ENCODE measurements at regions not wholly inside any gene's neighbourhood (a gene's known extent, or its start where the extent isn't known, plus 50 kb on each side); places are given as distances from the start of the nearest gene placed in this dataset.

GRCh38 chr5:25993701-25994100 lies 1044.7 kb downstream of the CDH9 start:
- no peaks in the 10 kb centered on the region for H3K9me3 ChIP-seq (ENCODE audit: control insufficient read depth, low read depth, low read length)
- H3K27me3 Mint-ChIP-seq (ENCODE audit: low read depth), result no peaks in the 10 kb centered on the region
- H3K4ac ChIP-seq (ENCODE audit: low read depth, low read length), result no peak overlapping the region
- no peaks in the 10 kb centered on the region for H3K27me3 ChIP-seq (ENCODE audit: insufficient read depth, low read length)
- H3K36me3 Mint-ChIP-seq (ENCODE audit: insufficient read depth in 1 of 3, low read depth in 3 of 3), result no peaks in the 10 kb centered on the region
- no peak overlapping the region for H4K91ac ChIP-seq (ENCODE audit: insufficient read length, low read depth, low read length)
- no peaks in the 10 kb centered on the region for H3K4me1 ChIP-seq (ENCODE audit: insufficient read depth, low read length)
- H3T11ph ChIP-seq (ENCODE audit: low read length), result no peak overlapping the region
- no peak overlapping the region for H2BK15ac ChIP-seq (ENCODE audit: low read depth, low read length)
- H3K4me1 Mint-ChIP-seq, result no peaks in the 10 kb centered on the region
- H3K56ac ChIP-seq (ENCODE audit: insufficient read length, low read depth, low read length), result no peak overlapping the region
- H3K4me2 ChIP-seq (ENCODE audit: insufficient read depth, insufficient read length, low read length), result no peak overlapping the region
- no peak overlapping the region for H3K18ac ChIP-seq (ENCODE audit: insufficient read length, low read depth, low read length)
- H3K27ac Mint-ChIP-seq, result no peak overlapping the region
- no peak overlapping the region for H3K23ac ChIP-seq (ENCODE audit: insufficient read length, low read depth, low read length)
- no peak overlapping the region for H4K5ac ChIP-seq (ENCODE audit: insufficient read length, low read depth, low read length)
- H3K27ac ChIP-seq (ENCODE audit: insufficient read length, low read depth, low read length), result no peak overlapping the region
- H2BK12ac ChIP-seq (ENCODE audit: insufficient read length, low read depth, low read length), result no peak overlapping the region
- no peaks in the 10 kb centered on the region for H3K9me3 Mint-ChIP-seq
- DNase-seq, result no peak
- TF ChIP-seq CTCF (conservative IDR thresholded peaks at IDR 0.05), result no peak
- no peak overlapping the region for H2AFZ ChIP-seq (ENCODE audit: low read length)
- H3K9ac ChIP-seq (ENCODE audit: extremely low read depth, insufficient read length, low read length), result no peak overlapping the region
- H3K23me2 ChIP-seq (ENCODE audit: insufficient read length, low read depth, low read length, poor library complexity, severe bottlenecking), result no peaks in the 10 kb centered on the region
- no peak overlapping the region for H3K14ac ChIP-seq (ENCODE audit: insufficient read depth, low read length)
- WGBS (ENCODE audit: extremely low coverage, insufficient read length, low lambda C conversion rate), result no CpG with 5 or more reads among the region's 3 CpGs
- H4K8ac ChIP-seq (replicated peaks; ENCODE audit: insufficient read length, low read depth, low read length), result no peak overlapping the region
- H2BK5ac ChIP-seq (ENCODE audit: insufficient read length, low read length), result no peak overlapping the region
- H3K4me3 Mint-ChIP-seq, result no peak overlapping the region
- H2AK5ac ChIP-seq (ENCODE audit: insufficient read length, low read length), result no peak overlapping the region
- H2BK20ac ChIP-seq (ENCODE audit: low read depth, low read length, poor library complexity, severe bottlenecking), result no peak overlapping the region
- no peaks in the 10 kb centered on the region for H4K20me1 ChIP-seq (ENCODE audit: control insufficient read depth, insufficient read depth, insufficient read length)
- no peaks in the 10 kb centered on the region for H3K79me2 ChIP-seq (ENCODE audit: insufficient read depth, low read length)
- H3K79me1 ChIP-seq (ENCODE audit: insufficient read depth, low read depth, low read length, poor library complexity, severe bottlenecking), result no peaks in the 10 kb centered on the region
- no peak overlapping the region for H2BK120ac ChIP-seq (ENCODE audit: low read depth, low read length, poor library complexity, severe bottlenecking)
